Hematopoietic multipotent progenitor cell treated with erythropoietin and hydrocortisone succinate and interleukin-3 and kit ligand, for 4 days (in vitro differentiated cells): ENCODE measurements at regions not wholly inside any gene's neighbourhood (a gene's known extent, or its start where the extent isn't known, plus 50 kb on each side); places are given as distances from the start of the nearest gene placed in this dataset.

Experiments
- DNase-seq: peaks from one replicate; pipeline ENCODE4 v3.0.0-alpha.2; 2015

GRCh38 chr3:168570404-168571155, 474.9 kb upstream of the GOLIM4 start:
- no peak for DNase-seq

GRCh38 chr3:168558728-168559411, 463.1 kb upstream of the GOLIM4 start:
- DNase-seq = no peak

DNA sequence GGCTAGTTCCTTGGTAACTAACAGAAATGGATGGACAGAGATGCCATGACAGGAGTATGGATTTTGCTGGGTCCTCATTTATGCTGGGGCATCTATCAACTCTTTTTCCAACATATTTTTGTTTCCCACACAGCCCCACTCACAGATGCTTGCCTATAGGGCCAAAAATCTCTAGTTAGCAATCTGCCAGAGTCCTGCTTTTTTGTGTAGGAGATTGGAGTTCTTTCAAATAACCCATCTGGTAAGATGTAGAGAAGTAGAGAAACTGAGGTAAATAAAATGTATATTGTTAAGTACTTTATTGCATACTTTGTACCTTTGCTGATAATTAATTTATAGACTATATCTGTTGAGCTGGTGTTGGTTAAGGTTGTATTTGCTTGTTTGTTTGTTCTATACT, 456.5 kb upstream of the GOLIM4 start:
- DNase-seq = no peak

- no peak for DNase-seq
These were observed 453.0 kb upstream of the GOLIM4 start for GRCh38 chr3:168548719-168549118.

- no peak for DNase-seq
These were observed 451.0 kb upstream of the GOLIM4 start for GRCh38 chr3:168546707-168547106.

- DNase-seq = no peak
These were observed 449.9 kb upstream of the GOLIM4 start for GRCh38 chr3:168545591-168545990.

DNA sequence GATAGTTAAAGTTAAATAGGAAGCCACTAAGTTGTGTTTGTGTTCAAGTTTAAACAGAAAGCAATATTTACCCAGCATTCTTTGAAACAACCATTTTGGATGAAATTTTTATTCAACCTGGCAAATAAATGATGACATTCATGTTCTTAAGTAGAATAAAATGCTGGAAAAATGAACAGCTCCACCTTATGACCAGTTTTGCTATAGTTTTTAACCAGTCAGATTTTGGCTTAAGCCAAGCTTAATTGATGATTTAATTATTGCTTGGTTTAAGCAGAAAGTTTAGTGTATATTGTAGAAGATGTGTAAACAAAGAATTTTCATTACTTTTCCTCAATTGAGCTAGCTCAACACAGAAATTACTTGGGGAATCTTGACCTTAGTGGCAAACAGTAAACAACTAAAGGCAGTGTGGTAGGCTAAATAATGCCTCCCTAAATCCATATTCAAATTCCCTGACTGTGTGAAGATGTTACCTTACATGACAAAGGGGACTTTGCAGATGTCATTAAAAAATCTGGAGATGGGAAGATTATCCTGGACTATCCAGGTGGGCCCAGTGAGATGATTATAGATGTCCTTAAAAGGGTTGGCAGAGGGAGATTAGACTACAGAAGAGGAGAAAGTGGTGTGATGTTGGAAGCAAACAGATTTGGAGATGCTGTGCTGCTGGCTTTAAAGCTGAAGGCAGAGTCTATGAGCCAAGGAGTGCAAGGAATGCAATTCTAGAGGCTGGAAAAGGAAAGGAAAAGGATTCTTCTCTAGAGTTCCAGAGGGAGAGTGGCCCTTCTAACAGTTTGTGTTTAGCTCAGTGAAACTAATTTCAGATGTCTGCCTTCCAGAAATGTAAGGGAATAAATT, 448.6 kb upstream of the GOLIM4 start:
- DNase-seq = peak; percentile 7

- no peak for DNase-seq
These were observed 445.0 kb upstream of the GOLIM4 start for GRCh38 chr3:168540726-168541125.

GRCh38 chr3:168539909-168540308, 444.2 kb upstream of the GOLIM4 start:
- no peak for DNase-seq

GRCh38 chr3:168534761-168535160, 439.0 kb upstream of the GOLIM4 start:
- DNase-seq = peak; percentile 13

DNA sequence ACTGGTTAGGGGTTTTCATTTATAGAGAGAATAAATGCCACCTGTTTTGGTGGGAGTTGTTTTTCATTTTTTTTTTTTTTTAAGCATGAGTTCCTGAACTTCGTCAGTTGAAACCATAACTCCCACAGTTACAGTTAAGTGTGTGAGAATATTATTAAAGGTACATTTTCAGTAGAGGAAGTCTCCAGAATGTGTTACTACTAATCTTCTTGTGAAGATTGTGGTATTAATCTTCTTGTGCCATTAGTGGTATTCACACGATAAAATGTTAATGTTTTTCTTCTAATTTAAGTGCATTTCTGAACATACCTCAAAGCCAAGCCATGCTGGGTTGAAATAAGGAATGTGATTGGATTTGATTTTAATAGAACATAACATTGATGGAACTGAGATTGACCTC, 437.9 kb upstream of the GOLIM4 start:
- no peak for DNase-seq

GRCh38 chr3:168532135-168532534, 436.4 kb upstream of the GOLIM4 start:
- DNase-seq = no peak

GRCh38 chr3:168531116-168531515, 435.4 kb upstream of the GOLIM4 start:
- no peak for DNase-seq

DNA sequence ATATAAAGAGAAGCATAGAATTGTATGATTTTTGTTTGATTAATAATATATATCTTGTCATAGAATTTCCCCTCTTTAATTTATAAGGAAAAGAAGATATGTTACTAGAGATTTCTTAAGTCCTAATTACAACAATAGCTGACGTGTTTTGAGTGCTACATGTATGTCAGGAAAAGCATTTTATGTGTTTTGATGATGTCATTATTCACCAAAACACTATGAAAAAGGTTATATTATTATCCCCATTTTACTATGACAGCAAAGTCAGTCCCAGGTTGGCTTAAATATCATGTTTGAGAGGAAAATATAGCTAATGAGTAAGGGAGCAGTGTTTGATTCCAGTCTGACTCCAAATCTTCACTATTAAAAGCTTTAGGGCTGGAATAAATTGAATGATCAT, 428.4 kb upstream of the GOLIM4 start:
- DNase-seq = no peak

DNA sequence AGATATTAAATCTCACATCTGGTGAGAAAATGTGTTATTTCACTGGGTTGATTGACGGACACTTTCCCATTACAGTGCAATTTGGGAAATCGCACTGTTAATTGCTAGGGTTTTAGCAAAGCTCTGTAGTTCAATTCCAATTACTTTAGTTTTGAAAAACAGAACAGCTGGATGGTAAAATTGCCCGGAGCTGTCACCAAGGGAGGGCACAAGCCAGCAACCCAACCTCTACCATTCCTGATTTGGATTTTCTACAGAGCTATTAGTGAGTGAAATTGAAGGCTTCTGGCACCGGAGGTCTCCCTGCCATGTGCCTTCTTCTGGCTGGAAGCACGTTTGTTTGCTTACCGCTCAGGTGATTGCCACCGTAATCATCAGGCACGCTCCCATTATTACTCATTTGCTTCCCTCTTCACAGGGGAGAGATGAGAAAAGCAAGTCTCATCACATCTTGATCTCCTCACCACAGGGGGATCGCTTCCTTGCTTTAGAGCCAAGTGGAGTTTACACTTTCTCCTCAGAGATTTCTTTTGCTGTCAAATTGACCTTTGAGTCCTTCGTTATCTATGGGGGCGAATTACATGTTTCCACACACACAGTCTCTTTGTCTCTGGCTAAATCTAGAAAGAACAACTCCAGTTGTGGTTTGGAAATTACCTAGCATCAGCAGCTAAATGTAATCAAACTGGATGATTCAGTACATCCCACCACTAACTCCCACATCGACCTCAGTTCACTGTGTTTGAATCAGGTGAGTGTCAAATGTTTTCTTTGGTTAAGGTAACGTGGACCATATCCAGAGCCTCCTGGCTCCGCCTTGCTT, 421.7 kb upstream of the GOLIM4 start:
- DNase-seq = no peak

GRCh38 chr3:168514252-168514651, 418.5 kb upstream of the GOLIM4 start:
- DNase-seq = peak; percentile 2

DNA sequence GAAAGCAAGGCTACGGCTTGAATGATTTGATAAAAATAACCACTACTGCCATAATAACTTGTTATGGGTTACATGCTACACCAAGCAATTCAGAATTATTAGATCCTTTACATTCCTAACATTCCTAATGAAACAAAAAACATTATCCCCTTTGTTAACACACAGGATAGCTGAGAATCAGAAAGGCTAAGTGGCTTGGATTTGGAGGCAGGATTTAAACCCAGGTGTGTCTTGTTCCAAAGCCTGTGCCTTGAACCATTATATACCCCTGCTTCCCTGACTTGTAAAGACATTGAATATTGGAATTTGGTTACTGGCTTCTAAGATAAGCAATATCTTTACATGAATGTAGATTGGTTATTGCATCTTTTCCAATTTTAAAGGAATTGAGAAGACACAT, 417.1 kb upstream of the GOLIM4 start:
- DNase-seq = no peak

DNA sequence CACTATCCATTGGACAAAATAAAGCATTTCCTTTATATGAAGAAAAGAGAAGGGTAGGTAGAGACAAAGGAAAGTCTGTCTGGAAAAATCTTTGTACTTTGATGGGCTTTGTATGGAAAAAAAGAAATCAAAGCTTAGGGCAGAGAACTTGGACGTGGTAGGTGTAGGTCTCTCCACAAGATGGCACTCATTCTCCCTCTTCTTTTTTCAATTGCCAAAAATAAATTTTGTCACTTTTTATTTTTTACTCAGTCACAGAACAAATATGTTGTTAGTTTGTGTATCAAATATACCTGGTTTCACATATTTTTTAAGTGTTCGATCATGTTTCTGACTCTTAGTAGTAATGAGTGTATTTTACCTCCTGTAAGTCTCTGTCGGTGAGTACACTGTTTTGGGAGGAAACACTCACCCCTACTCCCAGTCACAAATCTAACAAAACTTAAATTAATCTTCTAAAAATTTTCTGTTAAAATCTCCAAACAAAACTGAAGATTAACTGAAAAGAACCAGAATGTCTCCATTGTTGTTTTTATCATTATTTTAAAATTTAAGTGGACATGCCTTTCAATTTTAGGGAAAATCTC, 415.8 kb upstream of the GOLIM4 start:
- peak; percentile 55 for DNase-seq

- no peak for DNase-seq
These were observed 410.9 kb upstream of the GOLIM4 start for GRCh38 chr3:168506589-168506988.

DNA sequence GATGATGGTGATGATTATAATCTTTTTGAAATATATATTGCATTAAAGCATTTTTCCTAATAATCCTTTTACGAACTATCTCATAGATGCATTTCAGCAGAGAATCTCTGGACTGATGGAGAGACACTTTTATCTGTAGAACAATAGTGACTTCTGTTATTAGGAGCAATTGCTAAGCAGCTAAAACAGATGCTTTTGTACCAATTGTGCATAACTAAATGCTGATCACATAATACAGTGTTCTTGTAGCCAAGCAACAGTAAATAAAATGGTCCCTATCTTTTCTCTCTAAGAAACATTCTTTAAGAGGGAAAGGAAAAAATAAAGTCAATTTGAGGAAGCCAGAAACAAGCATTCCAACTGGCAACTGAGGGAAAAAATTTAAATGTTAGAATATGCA, 405.8 kb upstream of the GOLIM4 start:
- DNase-seq = no peak

GRCh38 chr3:168498194-168498593, 402.5 kb upstream of the GOLIM4 start:
- DNase-seq = no peak

DNA sequence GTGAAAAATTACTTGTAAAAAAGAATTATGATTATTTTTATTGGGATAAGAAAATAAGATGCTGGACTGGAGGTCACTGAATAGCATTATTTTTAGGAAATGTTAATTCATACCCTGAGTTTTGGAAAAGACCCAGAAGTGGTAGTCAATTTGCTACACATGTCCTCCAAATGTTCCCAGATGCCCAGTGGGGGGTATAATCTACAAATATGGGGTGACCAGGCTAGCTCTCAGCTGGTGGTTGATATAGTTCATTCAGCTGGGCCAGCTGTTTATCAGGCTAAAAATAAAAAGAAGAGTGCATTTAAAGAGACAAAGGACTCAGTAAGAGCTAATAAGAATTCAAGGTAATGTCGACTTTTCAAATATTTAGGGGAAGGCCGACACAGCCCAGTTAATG, 402.0 kb upstream of the GOLIM4 start:
- no peak for DNase-seq
